Sigmoid colon (tissue), 6 donors: ENCODE measurements at regions not wholly inside any gene's neighbourhood (a gene's known extent, or its start where the extent isn't known, plus 50 kb on each side); places are given as distances from the start of the nearest gene placed in this dataset.

ENCODE experiments used
- DNase-seq: peaks from one replicate; pipeline ENCODE4 v3.0.0-alpha.2; 2019
- H3K27ac ChIP-seq, 4 donors: fragments of 200-600 bp; sonication (generic); one replicate each; pipeline ENCODE4 v1.5.1; 2016 to 2019; ENCODE audit warnings: mild to moderate bottlenecking in 1 of 4
- H3K27me3 ChIP-seq, 3 donors: fragments of 200-600 bp; sonication (generic); one replicate each; pipeline ENCODE4 v1.5.1; 2019; ENCODE audit warnings: mild to moderate bottlenecking in 1 of 3
- H3K36me3 ChIP-seq, 4 donors: fragments of 200-600 bp; sonication (generic); one replicate each; pipeline ENCODE4 v1.5.1; 2016 to 2019
- H3K4me1 ChIP-seq, 4 donors: fragments of 200-600 bp; sonication (generic); one replicate each; pipeline ENCODE4 v1.5.1; 2017 to 2019
- H3K4me3 ChIP-seq, 4 donors: fragments of 200-600 bp; sonication (generic); one replicate each; pipeline ENCODE4 v1.5.1; 2017 to 2019; ENCODE audit warnings: mild to moderate bottlenecking in 2 of 4, moderate library complexity in 1 of 4
- H3K9me3 ChIP-seq, 4 donors: fragments of 200-600 bp in 3 of 4; sonication (generic) in 3 of 4; one replicate each; pipeline versions ENCODE4 v1.5.1 to v1.6.1; 2013 to 2019
- EP300 ChIP-seq, 4 donors: sonication (generic); formaldehyde crosslinking; IDR thresholded peaks; one replicate each; pipeline ENCODE4 v1.6.1; 2017; ENCODE audit warnings: antibody characterized with exemption in 4 of 4
- POLR2A ChIP-seq, 2 donors: fragments of 450-650 bp; IDR thresholded peaks; one replicate each; pipeline ENCODE4 v1.6.1; 2016; ENCODE audit warnings: antibody characterized with exemption in 2 of 2, mild to moderate bottlenecking in 2 of 2, moderate library complexity in 2 of 2
- POLR2AphosphoS5 ChIP-seq, 4 donors: sonication (generic); formaldehyde crosslinking; IDR thresholded peaks; one replicate each; pipeline ENCODE4 v1.6.1; 2017; ENCODE audit warnings: antibody characterized with exemption in 4 of 4
- WGBS, 2 donors: extraction: QIAGEN DNeasy Blood & Tissue Kit; methylation state at CpG; one replicate each; pipeline ENCODE4 v1.1.7; 2013; 5-methylcytosine and 5-hydroxymethylcytosine counted together
- intact Hi-C: fragments of 100-400 bp; cut with DNase I; formaldehyde crosslinking; loops from one replicate; pipeline ENCODE4 v1.15.1; 2023
- TF ChIP-seq, protein P1 (sequence below), 4 experiments: fragments of 450-650 bp in 3 of 4; fragments of 200-600 bp in 1 of 4; IDR thresholded peaks; one replicate each; pipeline ENCODE4 v1.5.1; 2016 to 2019; ENCODE audit warnings: antibody characterized with exemption in 4 of 4, mild to moderate bottlenecking in 3 of 4, moderate library complexity in 2 of 4
- donor health status: healthy with polysubstance abuse.
- donor health status: healthy.

- H3K27me3 ChIP-seq = no peaks in the 10 kb centered on the region
- TF ChIP-seq POLR2AphosphoS5 (IDR thresholded peaks at IDR 0.05) (no peak), POLR2A (IDR thresholded peaks at IDR 0.05) (no peak), EP300 (IDR thresholded peaks at IDR 0.05) (no peak)
- TF ChIP-seq, protein P1, sequence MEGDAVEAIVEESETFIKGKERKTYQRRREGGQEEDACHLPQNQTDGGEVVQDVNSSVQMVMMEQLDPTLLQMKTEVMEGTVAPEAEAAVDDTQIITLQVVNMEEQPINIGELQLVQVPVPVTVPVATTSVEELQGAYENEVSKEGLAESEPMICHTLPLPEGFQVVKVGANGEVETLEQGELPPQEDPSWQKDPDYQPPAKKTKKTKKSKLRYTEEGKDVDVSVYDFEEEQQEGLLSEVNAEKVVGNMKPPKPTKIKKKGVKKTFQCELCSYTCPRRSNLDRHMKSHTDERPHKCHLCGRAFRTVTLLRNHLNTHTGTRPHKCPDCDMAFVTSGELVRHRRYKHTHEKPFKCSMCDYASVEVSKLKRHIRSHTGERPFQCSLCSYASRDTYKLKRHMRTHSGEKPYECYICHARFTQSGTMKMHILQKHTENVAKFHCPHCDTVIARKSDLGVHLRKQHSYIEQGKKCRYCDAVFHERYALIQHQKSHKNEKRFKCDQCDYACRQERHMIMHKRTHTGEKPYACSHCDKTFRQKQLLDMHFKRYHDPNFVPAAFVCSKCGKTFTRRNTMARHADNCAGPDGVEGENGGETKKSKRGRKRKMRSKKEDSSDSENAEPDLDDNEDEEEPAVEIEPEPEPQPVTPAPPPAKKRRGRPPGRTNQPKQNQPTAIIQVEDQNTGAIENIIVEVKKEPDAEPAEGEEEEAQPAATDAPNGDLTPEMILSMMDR (IDR thresholded peaks at IDR 0.05) = no peak
- no peaks in the 10 kb centered on the region for H3K36me3 ChIP-seq
- H3K4me3 ChIP-seq = no peak overlapping the region
- H3K4me1 ChIP-seq = no peaks in the 10 kb centered on the region
- no peak overlapping the region for H3K27ac ChIP-seq
- no peak for DNase-seq
- intact Hi-C loops = no loop called here
- H3K9me3 ChIP-seq = peaks cover 0 to 9% (median 0%) of the 10 kb centered on the region in 4 donors
- 78 to 85% methylated on average over 5 of the region's 5 CpGs for WGBS, 2 donors
Measured at GRCh38 chr3:20698896-20699295, 512.9 kb upstream of the SGO1 start.

- DNase-seq = no peak
- H3K27me3 ChIP-seq = no peaks in the 10 kb centered on the region
- WGBS, 2 donors = 41 to 66% methylated on average over 4 of the region's 4 CpGs
- H3K9me3 ChIP-seq = peaks cover 0 to 3% (median 0%) of the 10 kb centered on the region in 4 donors
- intact Hi-C loops = no loop called here
- H3K27ac ChIP-seq = no peak overlapping the region
- H3K4me1 ChIP-seq = no peaks in the 10 kb centered on the region
- no peaks in the 10 kb centered on the region for H3K36me3 ChIP-seq
- no peak for TF ChIP-seq EP300 (IDR thresholded peaks at IDR 0.05)
- no peak for TF ChIP-seq POLR2A (IDR thresholded peaks at IDR 0.05)
- TF ChIP-seq, protein P1 (IDR thresholded peaks at IDR 0.05) = no peak
- H3K4me3 ChIP-seq = no peak overlapping the region
Measured at GRCh38 chr3:20696388-20697150, 510.6 kb upstream of the SGO1 start.

DNA sequence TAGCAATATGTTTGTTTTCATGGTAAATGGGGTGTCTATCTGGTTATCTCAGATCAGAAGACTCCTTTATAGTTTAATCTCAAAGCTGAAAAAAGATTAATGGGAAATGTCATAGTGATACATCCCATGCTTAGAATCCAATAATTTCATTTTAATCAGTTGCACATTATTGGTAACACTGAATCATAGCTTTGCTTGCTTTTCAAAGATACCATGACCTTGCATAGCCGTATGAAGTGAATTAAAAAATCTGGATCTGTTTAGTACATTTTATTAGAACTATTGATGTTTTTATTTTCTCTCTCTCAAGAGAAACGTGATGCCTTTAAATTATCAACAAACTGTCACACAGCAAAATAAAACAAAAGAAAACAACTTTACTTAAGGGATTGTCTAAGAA, 506.7 kb upstream of the SGO1 start:
- intact Hi-C loops = no loop called here
- no peaks in the 10 kb centered on the region for H3K4me1 ChIP-seq
- WGBS, 2 donors = 67 to 69% methylated on average over 2 of the region's 2 CpGs

GRCh38 chr3:20683910-20684309, 497.9 kb upstream of the SGO1 start:
- H3K27ac ChIP-seq = no peak overlapping the region

More for the DNA sequence above, 506.7 kb upstream of the SGO1 start:
- Histone ChIP-seq H3K36me3 (no peaks in the 10 kb centered on the region), H3K4me3 (no peak overlapping the region), H3K9me3 (peaks cover 0 to 7% (median 0%) of the 10 kb centered on the region in 4 donors), H3K27me3 (no peaks in the 10 kb centered on the region), H3K27ac (no peak overlapping the region)
- TF ChIP-seq EP300 (IDR thresholded peaks at IDR 0.05) (no peak), POLR2A (IDR thresholded peaks at IDR 0.05) (no peak), POLR2AphosphoS5 (IDR thresholded peaks at IDR 0.05) (no peak)
- TF ChIP-seq, protein P1 (IDR thresholded peaks at IDR 0.05) = no peak
- no peak for DNase-seq

More at GRCh38 chr3:20683910-20684309, 497.9 kb upstream of the SGO1 start:
- DNase-seq = peak; percentile 60
- WGBS, 2 donors = 67 to 77% methylated on average over 3 of the region's 3 CpGs
- no peaks in the 10 kb centered on the region for H3K27me3 ChIP-seq
- H3K9me3 ChIP-seq = peaks cover 0 to 4% (median 0%) of the 10 kb centered on the region in 4 donors
- H3K4me3 ChIP-seq = no peak overlapping the region
- peaks cover 0 to 7% (median 0%) of the 10 kb centered on the region in 4 donors for H3K4me1 ChIP-seq
- H3K36me3 ChIP-seq = no peaks in the 10 kb centered on the region
- TF ChIP-seq POLR2AphosphoS5 (IDR thresholded peaks at IDR 0.05) (no peak), POLR2A (IDR thresholded peaks at IDR 0.05) (no peak), EP300 (IDR thresholded peaks at IDR 0.05) (no peak)
- TF ChIP-seq, protein P1 (IDR thresholded peaks at IDR 0.05) = no peak
- intact Hi-C loops = no loop called here
